Epithelial cell of proximal tubule (primary cell): ENCODE measurements at regions not wholly inside any gene's neighbourhood (a gene's known extent, or its start where the extent isn't known, plus 50 kb on each side); places are given as distances from the start of the nearest gene placed in this dataset.
A peak's percentile ranks its signal among the peaks of the same experiment; 100 is the strongest.

Experiments
- DNase-seq: peaks from one replicate; pipeline ENCODE4 v3.0.0-alpha.2; 2011; ENCODE audit warnings: low read depth
- H3K4me3 ChIP-seq: 2 replicates; pipeline ENCODE4 v1.5.1; 2011; ENCODE audit warnings: low read depth, mild to moderate bottlenecking, low read length
- TF ChIP-seq, protein P1 (sequence below): conservative IDR thresholded peaks from 2 replicates; pipeline ENCODE4 v1.5.1; 2012; ENCODE audit warnings: low read depth, mild to moderate bottlenecking, low read length

DNA sequence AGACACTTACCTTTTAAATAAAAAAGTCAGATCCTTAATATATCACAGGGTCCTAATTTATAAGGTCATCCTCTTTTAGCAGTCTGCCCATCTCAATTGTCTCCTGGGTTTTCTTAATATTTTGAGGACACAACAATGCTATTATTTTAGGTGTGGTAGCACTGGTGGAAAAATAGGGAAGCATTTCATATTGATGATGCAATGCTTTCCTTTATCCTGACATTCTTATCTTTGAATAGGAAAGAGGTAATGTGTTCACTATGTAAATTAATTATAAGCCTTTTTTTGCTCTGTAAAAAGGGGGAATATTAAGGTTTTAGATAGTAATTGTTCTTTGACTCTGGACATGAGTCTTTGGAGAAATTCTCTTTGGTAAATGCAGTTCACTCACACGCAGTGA is 164.7 kb downstream of the YTHDC2 start:
- TF ChIP-seq, protein P1, sequence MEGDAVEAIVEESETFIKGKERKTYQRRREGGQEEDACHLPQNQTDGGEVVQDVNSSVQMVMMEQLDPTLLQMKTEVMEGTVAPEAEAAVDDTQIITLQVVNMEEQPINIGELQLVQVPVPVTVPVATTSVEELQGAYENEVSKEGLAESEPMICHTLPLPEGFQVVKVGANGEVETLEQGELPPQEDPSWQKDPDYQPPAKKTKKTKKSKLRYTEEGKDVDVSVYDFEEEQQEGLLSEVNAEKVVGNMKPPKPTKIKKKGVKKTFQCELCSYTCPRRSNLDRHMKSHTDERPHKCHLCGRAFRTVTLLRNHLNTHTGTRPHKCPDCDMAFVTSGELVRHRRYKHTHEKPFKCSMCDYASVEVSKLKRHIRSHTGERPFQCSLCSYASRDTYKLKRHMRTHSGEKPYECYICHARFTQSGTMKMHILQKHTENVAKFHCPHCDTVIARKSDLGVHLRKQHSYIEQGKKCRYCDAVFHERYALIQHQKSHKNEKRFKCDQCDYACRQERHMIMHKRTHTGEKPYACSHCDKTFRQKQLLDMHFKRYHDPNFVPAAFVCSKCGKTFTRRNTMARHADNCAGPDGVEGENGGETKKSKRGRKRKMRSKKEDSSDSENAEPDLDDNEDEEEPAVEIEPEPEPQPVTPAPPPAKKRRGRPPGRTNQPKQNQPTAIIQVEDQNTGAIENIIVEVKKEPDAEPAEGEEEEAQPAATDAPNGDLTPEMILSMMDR = no peak
- H3K4me3 ChIP-seq = no peak overlapping the region
- DNase-seq = no peak

DNA sequence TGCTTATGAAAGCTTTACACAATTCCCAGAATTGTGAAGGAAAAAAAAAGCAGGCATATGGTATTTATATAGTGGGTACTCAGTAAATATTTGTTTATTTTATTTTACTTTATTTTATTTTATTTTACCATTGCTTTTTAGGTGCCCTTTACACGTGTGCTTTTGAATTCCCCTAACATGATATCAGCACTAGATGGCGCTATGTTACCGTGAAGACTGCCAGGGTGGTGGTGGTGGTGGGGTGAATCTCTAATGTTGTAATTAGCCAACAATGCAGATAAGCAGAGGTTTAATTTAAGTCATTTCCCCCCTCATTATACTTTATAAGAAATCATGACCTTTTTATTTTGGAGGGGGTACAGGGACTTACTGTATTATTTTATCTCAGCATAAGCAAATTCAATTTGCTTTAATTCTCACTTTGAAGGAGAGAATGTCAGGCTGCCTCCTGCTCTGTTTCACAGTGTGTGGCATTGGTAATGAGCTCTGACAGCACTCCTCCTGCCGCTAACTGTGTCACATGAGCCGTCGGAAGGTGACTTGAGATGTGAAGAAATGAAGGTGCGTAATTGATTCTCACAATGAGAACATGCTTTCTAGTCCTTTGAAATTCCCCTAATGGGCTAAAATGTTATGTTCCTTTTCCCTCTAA is 165.6 kb downstream of the YTHDC2 start:
- TF ChIP-seq, protein P1 = peak; percentile 87
- H3K4me3 ChIP-seq = no peak overlapping the region
- DNase-seq = no peak

DNA sequence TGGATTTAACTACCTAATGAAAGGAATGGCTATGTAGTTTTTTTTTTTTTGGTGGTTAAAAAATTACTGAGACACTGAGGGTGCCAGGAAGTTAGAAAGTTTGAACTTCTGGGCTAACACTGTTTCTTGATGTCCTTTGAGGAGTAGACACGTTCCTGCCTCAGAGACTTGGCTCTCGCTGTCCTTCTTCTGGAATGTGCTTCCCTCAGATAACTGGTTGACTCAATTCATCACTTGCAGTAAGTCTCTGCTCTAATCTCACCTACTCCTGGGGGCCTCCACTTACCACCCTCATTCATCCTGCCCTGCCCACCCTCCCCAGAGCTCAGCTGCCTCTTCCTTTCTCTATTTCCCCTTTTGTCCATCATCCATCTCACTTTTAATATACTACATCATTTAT is 167.0 kb downstream of the YTHDC2 start:
- TF ChIP-seq, protein P1 = no peak
- H3K4me3 ChIP-seq = no peak overlapping the region
- no peak for DNase-seq

DNA sequence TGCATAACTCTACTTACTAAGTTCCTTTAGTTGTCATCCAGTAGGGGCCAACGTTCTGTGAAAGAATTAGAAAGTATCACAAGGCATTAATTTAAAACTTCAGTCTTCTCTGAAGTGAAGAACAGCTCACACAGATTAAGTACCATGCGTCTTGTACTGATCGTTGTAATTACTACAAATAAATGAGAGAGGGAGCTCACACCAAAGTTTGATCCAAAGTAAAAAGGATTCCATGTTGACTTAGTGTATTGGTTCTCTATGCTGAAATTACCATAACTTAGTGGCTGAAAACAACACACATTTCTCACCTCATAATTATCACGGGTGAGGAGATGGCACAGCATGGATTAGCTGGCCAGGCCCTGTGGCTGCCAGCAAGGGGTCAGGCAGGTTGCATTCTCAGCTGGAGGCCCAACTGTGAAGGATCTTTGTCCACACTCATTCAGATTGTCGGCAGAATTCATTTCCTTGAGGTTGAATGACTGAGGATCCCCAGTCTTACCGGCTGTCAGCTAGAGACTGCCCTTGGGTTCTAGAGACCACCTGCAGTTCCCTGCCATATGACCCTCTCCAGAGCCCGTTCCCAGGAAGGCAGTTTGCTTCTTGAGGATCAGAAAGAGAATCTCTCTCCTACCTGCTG is 169.1 kb downstream of the YTHDC2 start:
- TF ChIP-seq, protein P1 = no peak
- H3K4me3 ChIP-seq = no peak overlapping the region
- no peak for DNase-seq

DNA sequence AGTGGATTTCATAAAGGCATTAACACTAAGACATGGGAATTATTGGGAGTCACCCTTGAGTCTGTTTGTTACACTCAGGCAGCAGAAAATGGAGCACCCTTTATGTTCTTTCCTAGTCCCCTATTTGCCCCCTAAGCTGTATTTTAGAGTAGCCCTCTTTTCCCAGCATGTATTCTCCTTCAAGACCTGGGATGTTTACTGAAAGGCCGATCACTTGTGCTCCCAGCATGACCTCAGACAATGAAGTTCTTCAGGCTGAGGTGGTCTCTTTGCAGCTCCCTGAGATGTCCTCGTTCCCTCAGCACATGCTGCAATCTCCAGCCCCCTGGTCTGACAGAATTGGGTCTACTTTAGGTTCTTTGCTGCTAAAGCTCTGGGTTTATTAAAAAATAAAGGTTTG is 169.7 kb downstream of the YTHDC2 start:
- TF ChIP-seq, protein P1 = no peak
- no peak overlapping the region for H3K4me3 ChIP-seq
- no peak for DNase-seq

DNA sequence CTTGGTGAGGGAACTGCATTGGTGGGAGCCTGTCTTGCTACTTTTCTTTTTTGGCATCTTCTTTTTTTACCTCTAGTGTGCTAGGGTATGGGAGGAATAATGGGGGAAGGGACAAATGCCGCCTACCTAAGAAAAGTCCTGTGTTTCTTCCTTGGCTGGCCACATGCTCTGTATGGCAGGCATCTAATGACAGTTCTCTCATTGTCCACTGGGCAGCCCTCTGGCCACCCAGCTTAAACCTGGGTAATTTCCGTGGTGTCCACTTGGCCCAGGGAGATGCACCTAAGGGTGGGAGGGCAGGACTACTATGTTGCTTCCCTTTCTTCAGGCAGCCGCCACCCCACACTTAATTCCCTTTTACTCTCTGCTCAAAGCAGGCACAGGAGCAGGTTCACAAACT is 173.1 kb downstream of the YTHDC2 start:
- TF ChIP-seq, protein P1 = no peak
- DNase-seq = no peak
- no peak overlapping the region for H3K4me3 ChIP-seq

DNA sequence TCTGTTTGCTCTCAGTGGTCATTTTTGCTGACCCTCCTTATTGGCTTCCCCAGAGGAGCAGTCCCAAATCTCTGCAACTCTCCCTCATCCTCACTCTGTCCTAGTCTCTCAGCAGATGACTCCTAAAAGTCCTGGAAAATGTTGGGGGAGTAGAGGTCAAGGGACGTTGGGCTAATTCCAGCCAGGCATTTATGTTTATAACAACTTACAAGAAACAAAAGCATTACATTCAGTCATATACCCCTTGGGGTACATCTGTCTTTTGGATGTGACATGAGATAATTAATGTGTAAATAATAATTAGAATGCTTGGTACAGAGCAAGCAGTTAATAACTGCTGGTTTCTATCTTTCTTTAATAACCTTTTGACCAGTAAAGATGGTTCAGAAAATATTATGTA is 176.2 kb downstream of the YTHDC2 start:
- TF ChIP-seq, protein P1 = no peak
- H3K4me3 ChIP-seq = no peak overlapping the region
- DNase-seq = no peak
